Keratinocyte (primary cell): ENCODE measurements at regions not wholly inside any gene's neighbourhood (a gene's known extent, or its start where the extent isn't known, plus 50 kb on each side); places are given as distances from the start of the nearest gene placed in this dataset.

ENCODE experiments used
- DNase-seq: peaks from one replicate; pipeline ENCODE4 v3.0.0-alpha.2; 2011; ENCODE audit warnings: low read depth, missing footprints, low spot score
- FAIRE-seq: peaks from 2 replicates; lab custom pipeline; 2011; peaks lifted over from hg19 to GRCh38; lab: Jason Lieb, UNC
- H2AFZ ChIP-seq: 2 replicates; pipeline ENCODE4 v1.6.0; 2012; ENCODE audit warnings: low read length, control low read depth, inconsistent platforms; ENCODE audit not compliant: control insufficient read depth
- H3K27ac ChIP-seq: 2 replicates; pipeline ENCODE4 v1.5.1; 2011; ENCODE audit warnings: low read length; ENCODE audit not compliant: control insufficient read depth, insufficient read depth
- H3K27me3 ChIP-seq: 3 replicates; pipeline ENCODE4 v1.6.0; 2011; ENCODE audit warnings: low read length; ENCODE audit not compliant: control insufficient read depth, insufficient read depth; ENCODE audit errors: extremely low read depth
- H3K36me3 ChIP-seq, 2 experiments: 2 replicates in 1 of 2; 3 replicates in 1 of 2; pipeline ENCODE4 v1.5.1; 2011; ENCODE audit warnings: low read length in 2 of 2, mild to moderate bottlenecking in 1 of 2; ENCODE audit not compliant: control insufficient read depth in 2 of 2, insufficient read depth in 2 of 2; ENCODE audit errors: extremely low read depth in 1 of 2
- H3K4me1 ChIP-seq: 3 replicates; pipeline ENCODE4 v1.5.1; 2011; ENCODE audit warnings: low read length; ENCODE audit not compliant: control insufficient read depth, insufficient read depth; ENCODE audit errors: extremely low read depth
- H3K4me2 ChIP-seq: 3 replicates; pipeline ENCODE4 v1.6.0; 2011; ENCODE audit warnings: low read depth, low read length; ENCODE audit not compliant: control insufficient read depth, insufficient read depth; ENCODE audit errors: extremely low read depth
- H3K4me3 ChIP-seq, 3 experiments: fragments of 200-600 bp in 1 of 3; sonication (generic) in 1 of 3; 2 replicates in 2 of 3; 3 replicates in 1 of 3; pipeline ENCODE4 v1.5.1; 2011 to 2016; ENCODE audit warnings: low read length in 3 of 3, mild to moderate bottlenecking in 3 of 3, control low read depth in 2 of 3, inconsistent platforms in 1 of 3, low read depth in 1 of 3, mixed read lengths in 1 of 3, mixed run types in 1 of 3, moderate library complexity in 1 of 3; ENCODE audit not compliant: control insufficient read depth in 2 of 3, insufficient read depth in 2 of 3; ENCODE audit errors: extremely low read depth in 1 of 3
- H3K79me2 ChIP-seq: 2 replicates; pipeline ENCODE4 v1.6.0; 2012; ENCODE audit warnings: low read length; ENCODE audit not compliant: control insufficient read depth, insufficient read depth
- H3K9ac ChIP-seq: 3 replicates; pipeline ENCODE4 v1.6.0; 2011; ENCODE audit warnings: low read length; ENCODE audit not compliant: control insufficient read depth, insufficient read depth; ENCODE audit errors: extremely low read depth
- H3K9me1 ChIP-seq: 3 replicates; pipeline ENCODE4 v1.6.0; 2011; ENCODE audit warnings: low read length; ENCODE audit not compliant: control insufficient read depth, insufficient read depth; ENCODE audit errors: extremely low read depth
- H3K9me3 ChIP-seq: 2 replicates; pipeline ENCODE4 v1.5.1; 2012; ENCODE audit warnings: low read depth, low read length; ENCODE audit not compliant: control insufficient read depth
- H4K20me1 ChIP-seq: 3 replicates; pipeline ENCODE4 v1.6.0; 2011; ENCODE audit warnings: low read length; ENCODE audit not compliant: control insufficient read depth, insufficient read depth; ENCODE audit errors: extremely low read depth
- CTCF ChIP-seq, 3 experiments: IDR thresholded peaks in 1 of 3; conservative IDR thresholded peaks in 1 of 3; optimal IDR thresholded peaks in 1 of 3; 2 replicates in 2 of 3; 3 replicates in 1 of 3; pipeline versions ENCODE3 to v1.5.1; 2011; ENCODE audit warnings: low read length in 3 of 3, mild to moderate bottlenecking in 3 of 3, moderate library complexity in 2 of 3, control low read depth in 1 of 3, inconsistent platforms in 1 of 3; ENCODE audit not compliant: insufficient read depth in 2 of 3; ENCODE audit errors: extremely low read depth in 1 of 3
- EZH2 ChIP-seq: IDR thresholded peaks from one replicate; pipeline ENCODE4 v1.6.1; 2012; ENCODE audit warnings: inconsistent platforms, mild to moderate bottlenecking, low read length, moderate library complexity
- dilution Hi-C: fragments of 300-500 bp; cut with MboI; formaldehyde crosslinking; loops from one replicate; pipeline ENCODE4 v1.7.0; 2020; ENCODE audit warnings: low sequenced_read_pairs; ENCODE audit not compliant: extremely low pct_ligation_motif_present

- Histone ChIP-seq H4K20me1 (no peaks in the 10 kb centered on the region), H3K4me3 (no peak overlapping the region), H3K79me2 (no peaks in the 10 kb centered on the region), H3K27ac (no peak overlapping the region), H3K27me3 (no peaks in the 10 kb centered on the region), H3K4me2 (no peak overlapping the region), H3K9me1 (no peaks in the 10 kb centered on the region), H3K9me3 (no peaks in the 10 kb centered on the region), H3K9ac (no peak overlapping the region), H3K36me3 (no peaks in the 10 kb centered on the region), H2AFZ (no peak overlapping the region), H3K4me1 (peaks cover 5% of the 10 kb centered on the region)
- dilution Hi-C loops: no loop called here
- FAIRE-seq (no peak), DNase-seq (no peak)
- no peak for TF ChIP-seq CTCF (optimal IDR thresholded peaks at IDR 0.05 in 1 of 3, IDR thresholded peaks at IDR 0.05 in 1 of 3, conservative IDR thresholded peaks at IDR 0.05 in 1 of 3; ENCODE audit: extremely low read depth in 1 of 3, insufficient read depth in 2 of 3, low read length in 3 of 3)
- TF ChIP-seq EZH2: no peak
Measured at GRCh38 chr12:91884230-91884629, 261.4 kb downstream of the BTG1 start.

DNA sequence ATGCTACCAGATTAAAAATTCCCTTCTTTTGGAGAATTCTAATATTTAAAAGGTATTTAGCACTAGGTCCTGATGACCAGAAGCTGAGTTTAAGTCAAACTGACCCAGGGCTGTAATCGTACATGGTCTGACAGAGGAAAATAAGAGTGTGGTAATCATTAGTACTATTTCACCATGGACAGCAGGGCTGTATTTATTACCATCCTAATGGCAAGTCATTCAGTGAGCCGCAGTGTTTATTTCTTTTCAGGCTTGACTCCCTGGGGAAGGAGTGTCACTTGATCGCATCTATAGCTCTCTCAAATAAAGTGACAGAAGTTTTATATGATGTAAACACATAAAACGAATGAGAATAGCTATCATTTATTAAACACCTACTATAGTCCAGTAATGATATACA, 261.8 kb downstream of the BTG1 start:
- Histone ChIP-seq H3K27me3 (no peaks in the 10 kb centered on the region), H3K79me2 (no peaks in the 10 kb centered on the region), H2AFZ (no peak overlapping the region), H3K27ac (no peak overlapping the region), H3K4me2 (no peak overlapping the region), H4K20me1 (no peaks in the 10 kb centered on the region), H3K9ac (no peak overlapping the region), H3K4me3 (no peak overlapping the region), H3K9me3 (no peaks in the 10 kb centered on the region), H3K36me3 (no peaks in the 10 kb centered on the region), H3K4me1 (peaks cover 5% of the 10 kb centered on the region), H3K9me1 (no peaks in the 10 kb centered on the region)
- no peak for FAIRE-seq
- no peak for TF ChIP-seq CTCF (optimal IDR thresholded peaks at IDR 0.05 in 1 of 3, IDR thresholded peaks at IDR 0.05 in 1 of 3, conservative IDR thresholded peaks at IDR 0.05 in 1 of 3; ENCODE audit: extremely low read depth in 1 of 3, insufficient read depth in 2 of 3, low read length in 3 of 3)
- no peak for TF ChIP-seq EZH2
- DNase-seq: no peak
- dilution Hi-C loops: no loop called here
